ENCODE measurements at regions not wholly inside any gene's neighbourhood (a gene's known extent, or its start where the extent isn't known, plus 50 kb on each side); places are given as distances from the start of the nearest gene placed in this dataset.

DNA sequence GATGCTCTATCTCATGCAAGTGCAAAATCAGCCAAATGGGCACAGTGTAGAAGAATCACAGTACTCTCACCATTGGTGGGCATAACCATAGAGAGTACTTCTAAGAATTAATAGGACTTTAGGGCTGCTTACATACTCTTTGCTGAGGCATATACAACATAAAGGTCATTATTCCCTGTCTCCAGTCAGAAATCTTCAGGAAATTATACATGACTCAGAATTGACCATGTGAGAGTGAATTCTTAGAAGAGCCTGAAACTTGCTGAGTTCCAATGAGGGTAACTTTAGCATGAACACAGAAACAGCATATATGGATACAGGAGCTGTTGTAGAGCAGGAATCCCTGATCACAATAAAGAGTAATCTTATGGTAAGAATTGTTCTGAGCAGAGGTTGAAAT, 498.7 kb downstream of the TENT5A start:
- H3K36me3 ChIP-seq: no peaks in the 10 kb centered on the region
- no peaks in the 10 kb centered on the region for H3K4me1 ChIP-seq
- no peak overlapping the region for H3K27ac ChIP-seq
- intact Hi-C loops (cut with DNase I; ENCODE audit: low total_unique reads) (no loop called here), in situ Hi-C loops (cut with MboI; ENCODE audit: low pct_ligation_motif_present in 1 of 4, low pct_unique_long_range_greater_than_20kb in 1 of 4, low sequenced_read_pairs in 3 of 4) (no loop called here)
- H3K4me3 ChIP-seq: no peak overlapping the region
- DNase-seq: no peak
- H3K27me3 ChIP-seq: no peaks in the 10 kb centered on the region
- H3K9me3 ChIP-seq: peaks cover 0 to 3% of the 10 kb centered on the region in 2 donors
- TF ChIP-seq EP300 (IDR thresholded peaks at IDR 0.05; ENCODE audit: low read depth): no peak
- TF ChIP-seq, protein P1, sequence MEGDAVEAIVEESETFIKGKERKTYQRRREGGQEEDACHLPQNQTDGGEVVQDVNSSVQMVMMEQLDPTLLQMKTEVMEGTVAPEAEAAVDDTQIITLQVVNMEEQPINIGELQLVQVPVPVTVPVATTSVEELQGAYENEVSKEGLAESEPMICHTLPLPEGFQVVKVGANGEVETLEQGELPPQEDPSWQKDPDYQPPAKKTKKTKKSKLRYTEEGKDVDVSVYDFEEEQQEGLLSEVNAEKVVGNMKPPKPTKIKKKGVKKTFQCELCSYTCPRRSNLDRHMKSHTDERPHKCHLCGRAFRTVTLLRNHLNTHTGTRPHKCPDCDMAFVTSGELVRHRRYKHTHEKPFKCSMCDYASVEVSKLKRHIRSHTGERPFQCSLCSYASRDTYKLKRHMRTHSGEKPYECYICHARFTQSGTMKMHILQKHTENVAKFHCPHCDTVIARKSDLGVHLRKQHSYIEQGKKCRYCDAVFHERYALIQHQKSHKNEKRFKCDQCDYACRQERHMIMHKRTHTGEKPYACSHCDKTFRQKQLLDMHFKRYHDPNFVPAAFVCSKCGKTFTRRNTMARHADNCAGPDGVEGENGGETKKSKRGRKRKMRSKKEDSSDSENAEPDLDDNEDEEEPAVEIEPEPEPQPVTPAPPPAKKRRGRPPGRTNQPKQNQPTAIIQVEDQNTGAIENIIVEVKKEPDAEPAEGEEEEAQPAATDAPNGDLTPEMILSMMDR (IDR thresholded peaks at IDR 0.05): no peak
- TF ChIP-seq POLR2AphosphoS5 (IDR thresholded peaks at IDR 0.05): no peak
- TF ChIP-seq POLR2A (IDR thresholded peaks at IDR 0.05): no peak

DNA sequence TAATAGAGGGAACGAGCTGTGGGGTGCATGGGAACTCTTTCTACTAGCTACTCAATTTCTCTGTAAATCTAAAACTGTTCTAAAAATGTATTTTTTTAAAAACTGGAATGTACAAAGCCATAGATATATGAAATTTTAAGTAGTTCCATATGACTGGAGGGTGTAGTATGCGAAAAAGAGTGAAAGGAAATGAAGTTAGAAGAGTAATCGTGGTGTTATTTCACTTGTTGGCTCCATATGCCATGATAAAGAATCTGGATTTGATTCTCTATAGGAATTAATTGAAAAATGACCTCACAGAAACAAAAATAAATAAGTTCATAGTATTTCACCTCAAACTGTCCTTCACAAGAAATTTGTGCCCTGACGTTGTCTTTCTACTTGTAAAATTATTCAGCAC, 500.2 kb downstream of the TENT5A start:
- H3K36me3 ChIP-seq: no peaks in the 10 kb centered on the region
- intact Hi-C loops (cut with DNase I; ENCODE audit: low total_unique reads): no loop called here
- peaks cover 0 to 3% of the 10 kb centered on the region in 2 donors for H3K9me3 ChIP-seq
- H3K4me1 ChIP-seq: no peaks in the 10 kb centered on the region
- in situ Hi-C loops (cut with MboI; ENCODE audit: low pct_ligation_motif_present in 1 of 4, low pct_unique_long_range_greater_than_20kb in 1 of 4, low sequenced_read_pairs in 3 of 4): no loop called here
- no peak overlapping the region for H3K4me3 ChIP-seq
- no peak for DNase-seq
- WGBS, 2 donors (ENCODE audit: low coverage in 1 of 2): 75 to 76% methylated on average over 4 of the region's 4 CpGs
- TF ChIP-seq POLR2A (IDR thresholded peaks at IDR 0.05): no peak
- TF ChIP-seq EP300 (IDR thresholded peaks at IDR 0.05; ENCODE audit: low read depth): no peak
- TF ChIP-seq, protein P1 (IDR thresholded peaks at IDR 0.05): no peak
- TF ChIP-seq POLR2AphosphoS5 (IDR thresholded peaks at IDR 0.05): no peak
- no peak overlapping the region for H3K27ac ChIP-seq
- no peaks in the 10 kb centered on the region for H3K27me3 ChIP-seq

DNA sequence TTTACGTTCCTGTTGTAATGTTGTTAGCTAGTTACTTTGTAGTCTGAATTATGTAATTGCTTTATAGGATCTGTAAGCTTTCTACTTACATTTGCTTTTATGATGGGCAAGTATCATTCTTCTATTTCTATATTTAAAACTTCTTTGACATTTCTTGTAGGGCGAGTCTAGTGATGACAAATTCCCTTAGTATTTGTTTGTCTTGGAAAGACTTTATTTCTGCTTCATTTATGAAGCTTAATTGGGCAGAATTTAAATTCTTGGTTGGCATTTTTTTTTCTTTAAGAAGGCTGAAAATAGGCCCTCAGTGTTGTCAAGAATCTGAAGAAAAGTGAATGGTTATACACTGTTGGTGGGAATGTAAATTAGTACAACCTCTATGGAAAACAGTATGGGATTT, 506.3 kb downstream of the TENT5A start:
- no peak for TF ChIP-seq POLR2A (IDR thresholded peaks at IDR 0.05)

DNA sequence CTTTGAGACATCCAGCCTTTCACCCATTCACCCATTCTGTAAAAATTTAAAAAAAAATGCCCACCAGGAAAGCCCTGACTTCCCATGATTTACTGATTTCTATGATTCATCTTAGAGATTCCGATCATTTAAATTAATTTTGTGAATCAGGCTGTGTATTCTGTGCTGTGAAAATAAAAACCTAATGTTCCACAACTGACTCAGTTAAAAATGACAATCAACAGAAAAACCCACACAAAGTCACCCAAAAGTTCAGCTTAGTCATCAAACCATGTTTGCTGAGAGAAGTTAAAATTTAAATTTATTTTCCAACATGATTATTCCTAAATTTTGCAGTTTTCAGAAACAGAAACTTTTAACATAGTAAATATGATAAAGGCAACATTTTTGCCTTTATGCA, 509.9 kb downstream of the TENT5A start:
- no peak overlapping the region for H3K4me3 ChIP-seq
- TF ChIP-seq, protein P1 (IDR thresholded peaks at IDR 0.05): no peak
- in situ Hi-C loops (cut with MboI; ENCODE audit: low pct_ligation_motif_present in 1 of 4, low pct_unique_long_range_greater_than_20kb in 1 of 4, low sequenced_read_pairs in 3 of 4): no loop called here
- no peaks in the 10 kb centered on the region for H3K9me3 ChIP-seq
- H3K27ac ChIP-seq: no peak overlapping the region
- no peaks in the 10 kb centered on the region for H3K36me3 ChIP-seq
- no peaks in the 10 kb centered on the region for H3K27me3 ChIP-seq
- no peaks in the 10 kb centered on the region for H3K4me1 ChIP-seq
- 86 to 88% methylated on average over 1 of the region's 1 CpG for WGBS, 2 donors (ENCODE audit: low coverage in 1 of 2)
- DNase-seq: no peak
- intact Hi-C loops (cut with DNase I; ENCODE audit: low total_unique reads): no loop called here

More for the DNA sequence above, 506.3 kb downstream of the TENT5A start:
- in situ Hi-C loops (cut with MboI; ENCODE audit: low pct_ligation_motif_present in 1 of 4, low pct_unique_long_range_greater_than_20kb in 1 of 4, low sequenced_read_pairs in 3 of 4) (no loop called here), intact Hi-C loops (cut with DNase I; ENCODE audit: low total_unique reads) (no loop called here)
- Histone ChIP-seq H3K36me3 (no peaks in the 10 kb centered on the region), H3K27me3 (no peaks in the 10 kb centered on the region), H3K27ac (no peak overlapping the region), H3K4me3 (no peak overlapping the region), H3K9me3 (no peaks in the 10 kb centered on the region), H3K4me1 (no peaks in the 10 kb centered on the region)
- no peak for DNase-seq
- 43 to 48% methylated on average over 2 of the region's 2 CpGs for WGBS, 2 donors (ENCODE audit: low coverage in 1 of 2)

DNA sequence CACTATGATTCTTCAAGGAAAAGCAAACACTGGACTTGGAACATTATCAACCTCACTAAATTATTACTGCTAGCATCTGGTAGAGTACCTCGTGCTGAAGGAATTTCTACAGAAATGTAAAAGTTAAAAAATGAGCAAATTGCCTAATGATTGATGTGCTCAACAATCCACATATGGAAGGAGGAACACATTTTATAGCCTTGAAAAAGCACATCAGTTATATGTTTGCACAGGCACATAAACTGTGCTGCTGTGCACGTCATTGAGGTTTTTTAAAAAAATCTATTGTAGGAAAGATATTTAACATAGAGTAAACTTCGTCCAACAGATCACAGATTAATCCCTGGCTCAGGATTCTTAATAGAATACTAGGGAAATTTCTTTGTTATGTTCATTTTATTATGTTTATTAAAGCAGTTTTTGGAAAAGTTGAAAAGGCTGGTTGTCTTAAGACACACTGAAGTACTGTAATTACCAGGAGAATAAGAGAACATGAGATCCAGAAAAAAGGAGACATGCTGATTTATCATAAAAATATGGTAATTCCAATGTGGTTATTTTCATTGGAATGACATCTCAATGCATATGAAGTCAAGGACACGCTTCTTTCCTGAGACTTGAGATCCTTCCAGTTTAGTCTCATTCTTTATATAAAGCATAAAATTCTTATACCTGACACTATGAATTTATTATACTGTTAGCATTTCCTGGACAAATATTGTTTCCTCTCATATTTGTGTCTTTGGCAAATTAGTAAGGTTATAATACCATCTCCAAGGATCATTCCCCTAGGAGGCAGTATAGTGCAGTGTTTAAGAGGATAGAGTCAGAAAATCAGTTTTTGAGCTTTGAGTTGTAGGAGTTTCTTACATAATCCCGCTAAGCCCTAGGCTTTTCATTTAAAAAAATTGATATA, 511.1 kb downstream of the TENT5A start:
- 22 to 31% methylated on average over 5 of the region's 5 CpGs for WGBS, 2 donors (ENCODE audit: low coverage in 1 of 2)
- intact Hi-C loops (cut with DNase I; ENCODE audit: low total_unique reads) (no loop called here), in situ Hi-C loops (cut with MboI; ENCODE audit: low pct_ligation_motif_present in 1 of 4, low pct_unique_long_range_greater_than_20kb in 1 of 4, low sequenced_read_pairs in 3 of 4) (no loop called here)
- no peak overlapping the region for H3K4me3 ChIP-seq
- H3K36me3 ChIP-seq: no peaks in the 10 kb centered on the region
- no peaks in the 10 kb centered on the region for H3K27me3 ChIP-seq
- H3K27ac ChIP-seq: no peak overlapping the region
- TF ChIP-seq POLR2A (IDR thresholded peaks at IDR 0.05): no peak
- TF ChIP-seq, protein P1 (IDR thresholded peaks at IDR 0.05): peak; percentile 19 to 41 (median 32)
- TF ChIP-seq POLR2AphosphoS5 (IDR thresholded peaks at IDR 0.05): no peak
- H3K9me3 ChIP-seq: no peaks in the 10 kb centered on the region
- no peaks in the 10 kb centered on the region for H3K4me1 ChIP-seq
- DNase-seq: no peak

All from transverse colon (tissue), 4 donors.